Neuron (in vitro differentiated cells): ENCODE measurements at regions not wholly inside any gene's neighbourhood (a gene's known extent, or its start where the extent isn't known, plus 50 kb on each side); places are given as distances from the start of the nearest gene placed in this dataset.

Experiments
- H2AFZ ChIP-seq: one replicate; pipeline ENCODE4 v1.6.1; 2013; ENCODE audit warnings: low read depth, mild to moderate bottlenecking, inconsistent platforms, low read length, moderate library complexity
- H3K27me3 ChIP-seq: one replicate; pipeline ENCODE4 v1.6.1; 2013; ENCODE audit warnings: low read length; ENCODE audit not compliant: insufficient read depth
- H3K36me3 ChIP-seq: one replicate; pipeline ENCODE4 v1.6.1; 2013; ENCODE audit warnings: low read length; ENCODE audit not compliant: insufficient read depth
- H3K4me1 ChIP-seq: one replicate; pipeline ENCODE4 v1.6.1; 2013; ENCODE audit warnings: low read length; ENCODE audit not compliant: insufficient read depth
- H3K4me3 ChIP-seq: 2 replicates; pipeline ENCODE4 v1.5.1; 2013; ENCODE audit warnings: mild to moderate bottlenecking, low read length, moderate library complexity
- H3K9me3 ChIP-seq: one replicate; pipeline ENCODE4 v1.6.1; 2013; ENCODE audit warnings: low read length

GRCh38 chr1:233547726-233548125 lies 66.2 kb upstream of the KCNK1 start:
- Histone ChIP-seq H3K4me3 (no peak overlapping the region), H3K4me1 (no peaks in the 10 kb centered on the region), H2AFZ (no peak overlapping the region), H3K27me3 (no peaks in the 10 kb centered on the region), H3K9me3 (no peaks in the 10 kb centered on the region), H3K36me3 (no peaks in the 10 kb centered on the region)

- Histone ChIP-seq H3K9me3 (no peaks in the 10 kb centered on the region), H3K36me3 (no peaks in the 10 kb centered on the region)
Measured at GRCh38 chr1:233549404-233549803, 64.5 kb upstream of the KCNK1 start.

GRCh38 chr1:233549917-233550316 lies 64.0 kb upstream of the KCNK1 start:
- no peaks in the 10 kb centered on the region for H3K4me1 ChIP-seq
- H3K27me3 ChIP-seq = no peaks in the 10 kb centered on the region
- no peaks in the 10 kb centered on the region for H3K36me3 ChIP-seq
- no peak overlapping the region for H3K4me3 ChIP-seq
- H2AFZ ChIP-seq = no peak overlapping the region
- no peaks in the 10 kb centered on the region for H3K9me3 ChIP-seq

More at GRCh38 chr1:233549404-233549803, 64.5 kb upstream of the KCNK1 start:
- no peak overlapping the region for H3K4me3 ChIP-seq
- no peak overlapping the region for H2AFZ ChIP-seq
- H3K27me3 ChIP-seq = no peaks in the 10 kb centered on the region
- H3K4me1 ChIP-seq = no peaks in the 10 kb centered on the region

GRCh38 chr1:233554037-233554436 lies 59.9 kb upstream of the KCNK1 start:
- Histone ChIP-seq H3K27me3 (no peaks in the 10 kb centered on the region), H3K36me3 (no peaks in the 10 kb centered on the region), H2AFZ (no peak overlapping the region), H3K4me1 (no peaks in the 10 kb centered on the region), H3K9me3 (no peaks in the 10 kb centered on the region), H3K4me3 (no peak overlapping the region)

- Histone ChIP-seq H3K4me3 (no peak overlapping the region), H3K36me3 (no peaks in the 10 kb centered on the region), H2AFZ (no peak overlapping the region), H3K9me3 (no peaks in the 10 kb centered on the region), H3K4me1 (no peaks in the 10 kb centered on the region), H3K27me3 (no peaks in the 10 kb centered on the region)
Measured at GRCh38 chr1:233561708-233562426, 52.0 kb upstream of the KCNK1 start.
